Naive thymus-derived CD4-positive, alpha-beta T cell (primary cell): ENCODE measurements at regions not wholly inside any gene's neighbourhood (a gene's known extent, or its start where the extent isn't known, plus 50 kb on each side); places are given as distances from the start of the nearest gene placed in this dataset.

ENCODE experiments used
- ATAC-seq: fragments of 150-1000 bp; cut with Tn5 transposase; 2 replicates; pipeline ENCODE4 v1.10.0; 2021; ENCODE audit warnings: mild to moderate bottlenecking, moderate library complexity
- CTCF ChIA-PET: fragments of 350-600 bp; sonication (Branson Sonifier 250); formaldehyde crosslinking; loops from one replicate; lab custom pipeline; 2021; ENCODE audit warnings: antibody characterized with exemption; lab: Charles Lee
- POLR2A ChIA-PET: fragments of 350-600 bp; sonication (Branson Sonifier 250); formaldehyde crosslinking; loops from one replicate; lab custom pipeline; 2021; ENCODE audit warnings: antibody characterized with exemption, inconsistent platforms; lab: Charles Lee
- DNase-seq, 9 donors: peaks; one replicate each; pipeline versions ENCODE4 v3.0.0 to v3.0.0-alpha.2; 2020 to 2022; ENCODE audit warnings: mixed read lengths in 1 of 9
- H3K27ac ChIP-seq: one replicate; pipeline ENCODE4 v1.7.0; 2013; ENCODE audit warnings: mild to moderate bottlenecking, low read depth, low read length, moderate library complexity
- H3K27me3 ChIP-seq, 2 donors: one replicate each; pipeline ENCODE4 v1.7.0; 2013; ENCODE audit warnings: low read length in 2 of 2, mild to moderate bottlenecking in 2 of 2, moderate library complexity in 2 of 2; ENCODE audit not compliant: control insufficient read depth in 2 of 2, insufficient read depth in 2 of 2
- H3K36me3 ChIP-seq, 3 experiments: 1 replicate in 2 of 3; 2 replicates in 1 of 3; pipeline ENCODE4 v1.7.0; 2013; ENCODE audit warnings: low read length in 3 of 3, mild to moderate bottlenecking in 3 of 3, moderate library complexity in 1 of 3; ENCODE audit not compliant: insufficient read depth in 3 of 3, control insufficient read depth in 2 of 3
- H3K4me1 ChIP-seq, 2 donors: one replicate each; pipeline ENCODE4 v1.7.0; 2013; ENCODE audit warnings: low read length in 2 of 2, mild to moderate bottlenecking in 2 of 2, moderate library complexity in 1 of 2; ENCODE audit not compliant: control insufficient read depth in 2 of 2, insufficient read depth in 2 of 2
- H3K4me3 ChIP-seq: 2 replicates; pipeline ENCODE4 v1.7.0; 2013; ENCODE audit warnings: mild to moderate bottlenecking, low read length
- H3K9me3 ChIP-seq, 3 experiments: 1 replicate in 2 of 3; 2 replicates in 1 of 3; pipeline ENCODE4 v1.7.0; 2013; ENCODE audit warnings: low read length in 3 of 3; ENCODE audit not compliant: control insufficient read depth in 2 of 3
- H3K27ac Mint-ChIP-seq, 9 donors: one replicate each; pipeline ENCODE4 v1.8.0; 2020 to 2022; ENCODE audit warnings: mixed read lengths in 9 of 9, mild to moderate bottlenecking in 8 of 9, moderate library complexity in 5 of 9, inconsistent platforms in 2 of 9
- H3K27me3 Mint-ChIP-seq, 5 donors: one replicate each; pipeline ENCODE4 v1.8.0; 2021 to 2022; ENCODE audit warnings: mixed read lengths in 5 of 5, mild to moderate bottlenecking in 1 of 5
- H3K36me3 Mint-ChIP-seq, 5 donors: one replicate each; pipeline ENCODE4 v1.8.0; 2020 to 2022; ENCODE audit warnings: mixed read lengths in 5 of 5, mild to moderate bottlenecking in 3 of 5, inconsistent platforms in 1 of 5
- H3K4me1 Mint-ChIP-seq, 7 donors: one replicate each; pipeline ENCODE4 v1.8.0; 2020 to 2022; ENCODE audit warnings: mixed read lengths in 7 of 7, mild to moderate bottlenecking in 3 of 7, inconsistent platforms in 1 of 7
- H3K4me3 Mint-ChIP-seq, 10 donors: one replicate each; pipeline ENCODE4 v1.8.0; 2020 to 2022; ENCODE audit warnings: mild to moderate bottlenecking in 10 of 10, mixed read lengths in 10 of 10, moderate library complexity in 6 of 10, inconsistent platforms in 2 of 10
- H3K9me3 Mint-ChIP-seq, 11 donors: one replicate each; pipeline ENCODE4 v1.8.0; 2020 to 2022; ENCODE audit warnings: mixed read lengths in 11 of 11, mild to moderate bottlenecking in 4 of 11, inconsistent platforms in 1 of 11, moderate library complexity in 1 of 11
- intact Hi-C, 2 donors: fragments of 100-400 bp; cut with micrococcal nuclease; formaldehyde crosslinking; loops; one replicate each; pipeline ENCODE4 v1.15.1; 2023

- DNase-seq (no peak), ATAC-seq (no peak)
- Histone ChIP-seq H3K27ac (no peak overlapping the region), H3K27me3 (no peaks in the 10 kb centered on the region), H3K4me1 (no peaks in the 10 kb centered on the region), H3K4me3 (no peak overlapping the region), H3K36me3 (no peaks in the 10 kb centered on the region), H3K9me3 (no peaks in the 10 kb centered on the region)
- Mint-ChIP-seq H3K4me3 (no peak overlapping the region), H3K27ac (no peak overlapping the region), H3K36me3 (no peaks in the 10 kb centered on the region), H3K9me3 (peaks cover 0 to 15% (median 6%) of the 10 kb centered on the region in 11 donors), H3K4me1 (no peaks in the 10 kb centered on the region), H3K27me3 (no peaks in the 10 kb centered on the region)
- CTCF ChIA-PET, result no interaction called here
- intact Hi-C loops, result no loop called here
- POLR2A ChIA-PET, result no interaction called here
These were observed 138.2 kb upstream of the TMEM229A start for GRCh38 chr7:124171068-124171467.

GRCh38 chr7:124168616-124169015 lies 135.7 kb upstream of the TMEM229A start:
- Mint-ChIP-seq H3K27ac (no peak overlapping the region), H3K9me3 (peaks cover 3 to 14% (median 7%) of the 10 kb centered on the region in 11 donors), H3K27me3 (no peaks in the 10 kb centered on the region), H3K4me1 (no peaks in the 10 kb centered on the region), H3K36me3 (no peaks in the 10 kb centered on the region), H3K4me3 (no peak overlapping the region)
- Histone ChIP-seq H3K9me3 (no peaks in the 10 kb centered on the region), H3K4me3 (no peak overlapping the region), H3K4me1 (no peaks in the 10 kb centered on the region), H3K27ac (no peak overlapping the region), H3K36me3 (no peaks in the 10 kb centered on the region), H3K27me3 (no peaks in the 10 kb centered on the region)
- ChIA-PET CTCF (no interaction called here), POLR2A (no interaction called here)
- intact Hi-C loops, result no loop called here
- DNase-seq (no peak), ATAC-seq (no peak)

- Mint-ChIP-seq H3K36me3 (no peaks in the 10 kb centered on the region), H3K4me3 (no peak overlapping the region), H3K4me1 (no peaks in the 10 kb centered on the region), H3K27ac (no peak overlapping the region), H3K9me3 (peaks cover 0 to 8% (median 3%) of the 10 kb centered on the region in 11 donors), H3K27me3 (no peaks in the 10 kb centered on the region)
- Histone ChIP-seq H3K36me3 (no peaks in the 10 kb centered on the region), H3K9me3 (no peaks in the 10 kb centered on the region), H3K4me1 (no peaks in the 10 kb centered on the region), H3K27me3 (no peaks in the 10 kb centered on the region), H3K27ac (no peak overlapping the region), H3K4me3 (no peak overlapping the region)
- intact Hi-C loops, result no loop called here
- CTCF ChIA-PET, result no interaction called here
- ATAC-seq (no peak), DNase-seq (no peak)
- POLR2A ChIA-PET, result no interaction called here
These were observed 129.8 kb upstream of the TMEM229A start for GRCh38 chr7:124162667-124163066.

GRCh38 chr7:124155432-124156022 lies 122.7 kb upstream of the TMEM229A start:
- Mint-ChIP-seq H3K27me3 (no peaks in the 10 kb centered on the region), H3K9me3 (peaks cover 0 to 4% (median 0%) of the 10 kb centered on the region in 11 donors), H3K4me1 (no peaks in the 10 kb centered on the region), H3K4me3 (no peak overlapping the region), H3K36me3 (no peaks in the 10 kb centered on the region), H3K27ac (no peak overlapping the region)
- intact Hi-C loops, result loop anchor here in 1 of 2 donors (5.0 kb wide), 1 partner anchor 702 kb away; no protein-coding TSS in a partner anchor
- Histone ChIP-seq H3K36me3 (no peaks in the 10 kb centered on the region), H3K27me3 (no peaks in the 10 kb centered on the region), H3K27ac (no peak overlapping the region), H3K9me3 (no peaks in the 10 kb centered on the region), H3K4me3 (no peak overlapping the region), H3K4me1 (no peaks in the 10 kb centered on the region)
- ChIA-PET POLR2A (no interaction called here), CTCF (no interaction called here)
- no peak for ATAC-seq
- no peak for DNase-seq

- Histone ChIP-seq H3K27ac (no peak overlapping the region), H3K9me3 (no peaks in the 10 kb centered on the region), H3K4me1 (no peaks in the 10 kb centered on the region), H3K4me3 (no peak overlapping the region), H3K36me3 (no peaks in the 10 kb centered on the region), H3K27me3 (no peaks in the 10 kb centered on the region)
- H3K4me3 Mint-ChIP-seq, result no peak overlapping the region
- no peak overlapping the region for H3K27ac Mint-ChIP-seq
- ChIA-PET POLR2A (no interaction called here), CTCF (no interaction called here)
- no peaks in the 10 kb centered on the region for H3K4me1 Mint-ChIP-seq
- ATAC-seq, result no peak
- no peaks in the 10 kb centered on the region for H3K27me3 Mint-ChIP-seq
- no peak for DNase-seq
- H3K9me3 Mint-ChIP-seq, result peaks cover 0 to 4% (median 0%) of the 10 kb centered on the region in 11 donors
- intact Hi-C loops, result no loop called here
- no peaks in the 10 kb centered on the region for H3K36me3 Mint-ChIP-seq
These were observed 120.2 kb upstream of the TMEM229A start for GRCh38 chr7:124152859-124153692.

- Histone ChIP-seq H3K4me3 (no peak overlapping the region), H3K36me3 (no peaks in the 10 kb centered on the region), H3K27me3 (no peaks in the 10 kb centered on the region), H3K27ac (no peak overlapping the region), H3K9me3 (no peaks in the 10 kb centered on the region), H3K4me1 (no peaks in the 10 kb centered on the region)
- Mint-ChIP-seq H3K36me3 (no peaks in the 10 kb centered on the region), H3K4me3 (no peak overlapping the region), H3K27me3 (no peaks in the 10 kb centered on the region), H3K9me3 (peaks cover 0 to 48% (median 8%) of the 10 kb centered on the region in 11 donors), H3K27ac (no peak overlapping the region), H3K4me1 (no peaks in the 10 kb centered on the region)
- DNase-seq (no peak), ATAC-seq (no peak)
- CTCF ChIA-PET, result no interaction called here
- POLR2A ChIA-PET, result no interaction called here
- intact Hi-C loops, result no loop called here
These were observed 104.8 kb upstream of the TMEM229A start for GRCh38 chr7:124137664-124138063.

- Mint-ChIP-seq H3K4me3 (no peak overlapping the region), H3K36me3 (no peaks in the 10 kb centered on the region), H3K4me1 (no peaks in the 10 kb centered on the region), H3K27ac (no peak overlapping the region), H3K27me3 (no peaks in the 10 kb centered on the region), H3K9me3 (peaks cover 0 to 3% (median 0%) of the 10 kb centered on the region in 11 donors)
- DNase-seq (no peak), ATAC-seq (no peak)
- no peaks in the 10 kb centered on the region for H3K4me1 ChIP-seq
- H3K4me3 ChIP-seq, result no peak overlapping the region
- ChIA-PET POLR2A (no interaction called here), CTCF (no interaction called here)
- H3K27me3 ChIP-seq, result no peaks in the 10 kb centered on the region
- intact Hi-C loops, result no loop called here
- H3K9me3 ChIP-seq, result no peaks in the 10 kb centered on the region
- H3K36me3 ChIP-seq, result no peaks in the 10 kb centered on the region
- no peak overlapping the region for H3K27ac ChIP-seq
These were observed 91.3 kb upstream of the TMEM229A start for GRCh38 chr7:124124201-124124600.
